ENCODE measurements at regions not wholly inside any gene's neighbourhood (a gene's known extent, or its start where the extent isn't known, plus 50 kb on each side); places are given as distances from the start of the nearest gene placed in this dataset.
A peak's percentile ranks its signal among the peaks of the same experiment; 100 is the strongest.

GRCh38 chr2:167551416-167551815 lies 663.1 kb downstream of the XIRP2 start:
- ATAC-seq (no peak), DNase-seq (no peak)
- H3K4me1 ChIP-seq: no peaks in the 10 kb centered on the region
- H3K4me3 ChIP-seq: no peak overlapping the region
- TF ChIP-seq POLR2A (IDR thresholded peaks at IDR 0.05) (no peak), CTCF (IDR thresholded peaks at IDR 0.05) (no peak)
- no peaks in the 10 kb centered on the region for H3K36me3 ChIP-seq
- H3K27ac ChIP-seq: no peak overlapping the region
- WGBS, 4 donors: 53 to 74% (median 58%) methylated on average over 4 of the region's 4 CpGs
- H3K9me3 ChIP-seq: no peaks in the 10 kb centered on the region
- intact Hi-C loops (cut with DNase I): no loop called here
- no peaks in the 10 kb centered on the region for H3K27me3 ChIP-seq

- intact Hi-C loops (cut with DNase I): no loop called here
- Histone ChIP-seq H3K27me3 (no peaks in the 10 kb centered on the region), H3K36me3 (no peaks in the 10 kb centered on the region), H3K4me3 (no peak overlapping the region), H3K4me1 (no peaks in the 10 kb centered on the region), H3K27ac (no peak overlapping the region), H3K9me3 (no peaks in the 10 kb centered on the region)
- WGBS, 4 donors: 86 to 93% (median 89%) methylated on average over 1 of the region's 1 CpG
- DNase-seq (no peak), ATAC-seq (no peak)
- TF ChIP-seq CTCF (IDR thresholded peaks at IDR 0.05): peak in 7 of 12 donors; percentile 19 to 43 (median 30)
- no peak for TF ChIP-seq POLR2A (IDR thresholded peaks at IDR 0.05)
These were observed 662.2 kb downstream of the XIRP2 start for GRCh38 chr2:167550448-167550847.

- WGBS, 4 donors: 56 to 68% (median 58%) methylated on average over 2 of the region's 2 CpGs
- Histone ChIP-seq H3K4me1 (no peaks in the 10 kb centered on the region), H3K27ac (no peak overlapping the region), H3K27me3 (no peaks in the 10 kb centered on the region), H3K36me3 (no peaks in the 10 kb centered on the region), H3K9me3 (no peaks in the 10 kb centered on the region), H3K4me3 (no peak overlapping the region)
- ATAC-seq (no peak), DNase-seq (no peak)
- TF ChIP-seq POLR2A (IDR thresholded peaks at IDR 0.05) (no peak), CTCF (IDR thresholded peaks at IDR 0.05) (no peak)
- intact Hi-C loops (cut with DNase I): no loop called here
These were observed 660.1 kb downstream of the XIRP2 start for GRCh38 chr2:167548396-167548795.

GRCh38 chr2:167544602-167545001 lies 656.3 kb downstream of the XIRP2 start:
- no peak for ATAC-seq
- Histone ChIP-seq H3K4me3 (no peak overlapping the region), H3K27me3 (no peaks in the 10 kb centered on the region), H3K27ac (no peak overlapping the region), H3K36me3 (no peaks in the 10 kb centered on the region), H3K4me1 (no peaks in the 10 kb centered on the region), H3K9me3 (no peaks in the 10 kb centered on the region)
- no peak for DNase-seq
- TF ChIP-seq CTCF (IDR thresholded peaks at IDR 0.05) (no peak), POLR2A (IDR thresholded peaks at IDR 0.05) (no peak)
- intact Hi-C loops (cut with DNase I): no loop called here
- WGBS, 4 donors: 94 to 97% (median 95%) methylated on average over 19 of the region's 19 CpGs
